ENCODE measurements at regions not wholly inside any gene's neighbourhood (a gene's known extent, or its start where the extent isn't known, plus 50 kb on each side); places are given as distances from the start of the nearest gene placed in this dataset.

GRCh38 chrX:39667736-39668482, 429.8 kb downstream of the BCOR start:
- TF ChIP-seq CTCF (IDR thresholded peaks at IDR 0.05; ENCODE audit: low read depth, low read length, missing input control), result no peak
- TF ChIP-seq MAX (IDR thresholded peaks at IDR 0.05), result no peak
